ENCODE measurements at regions not wholly inside any gene's neighbourhood (a gene's known extent, or its start where the extent isn't known, plus 50 kb on each side); places are given as distances from the start of the nearest gene placed in this dataset.
"Not testable (repeated sequence)": the region's sequence is repeated elsewhere in the genome, so short reads cannot be mapped to it uniquely, and the experiment has no call there.

GRCh38 chr9:61330342-61331092, 140.7 kb downstream of the SPATA31A7 start:
- H3K4me1 ChIP-seq; H3K9me3 ChIP-seq; H3K27me3 ChIP-seq; H3K36me3 ChIP-seq; intact Hi-C loops (cut with DNase I): not testable (repeated sequence)
- Histone ChIP-seq H3K27ac (peak overlapping the region in 3 of 4 donors; percentile 27 to 65 (median 60)), H3K4me3 (peak overlapping the region; percentile 19 to 46 (median 39))
- peak; percentile 25 for DNase-seq
- WGBS, 2 donors, result 0 to 1% methylated on average over 46 to 47 of the region's 75 CpGs

- DNase-seq, H3K4me1 ChIP-seq: not testable (repeated sequence)
Observed at GRCh38 chr9:61356936-61357335, 167.1 kb downstream of the SPATA31A7 start.

GRCh38 chr9:61374390-61374789, 184.6 kb downstream of the SPATA31A7 start:
- H3K36me3 ChIP-seq; H3K9me3 ChIP-seq; H3K27me3 ChIP-seq; DNase-seq; H3K4me1 ChIP-seq; H3K27ac ChIP-seq; intact Hi-C loops (cut with DNase I); H3K4me3 ChIP-seq: not testable (repeated sequence)
- no CpG with 5 or more reads among the region's 1 CpG for WGBS, 2 donors

More at GRCh38 chr9:61356936-61357335, 167.1 kb downstream of the SPATA31A7 start:
- H3K36me3 ChIP-seq; H3K9me3 ChIP-seq; H3K27ac ChIP-seq; H3K4me3 ChIP-seq; intact Hi-C loops (cut with DNase I); H3K27me3 ChIP-seq: not testable (repeated sequence)
- WGBS, 2 donors, result 75 to 90% methylated on average over 1 of the region's 6 CpGs

- H3K4me3 ChIP-seq; H3K27me3 ChIP-seq; H3K27ac ChIP-seq; H3K36me3 ChIP-seq; DNase-seq; intact Hi-C loops (cut with DNase I); H3K4me1 ChIP-seq; H3K9me3 ChIP-seq: not testable (repeated sequence)
- no CpG with 5 or more reads among the region's 4 CpGs for WGBS, 2 donors
Observed at GRCh38 chr9:61376159-61376558, 186.3 kb downstream of the SPATA31A7 start.

GRCh38 chr9:61386035-61386815, 196.4 kb downstream of the SPATA31A7 start:
- H3K27me3 ChIP-seq; H3K27ac ChIP-seq; H3K4me1 ChIP-seq; H3K36me3 ChIP-seq; intact Hi-C loops (cut with DNase I); DNase-seq; H3K9me3 ChIP-seq; H3K4me3 ChIP-seq: not testable (repeated sequence)
- WGBS, 2 donors, result 45% methylated on average over 1 to 2 of the region's 11 CpGs

GRCh38 chr9:61386816-61387102, 196.9 kb downstream of the SPATA31A7 start:
- H3K4me3 ChIP-seq; H3K4me1 ChIP-seq; intact Hi-C loops (cut with DNase I); H3K36me3 ChIP-seq; H3K27ac ChIP-seq; DNase-seq; H3K9me3 ChIP-seq; H3K27me3 ChIP-seq: not testable (repeated sequence)

- H3K4me3 ChIP-seq; H3K4me1 ChIP-seq; H3K36me3 ChIP-seq; H3K27ac ChIP-seq; DNase-seq; H3K9me3 ChIP-seq; intact Hi-C loops (cut with DNase I); H3K27me3 ChIP-seq: not testable (repeated sequence)
- no CpG with 5 or more reads among the region's 1 CpG for WGBS, 2 donors
Observed at GRCh38 chr9:61402692-61403091, 212.9 kb downstream of the SPATA31A7 start.

GRCh38 chr9:61411933-61412605, 222.2 kb downstream of the SPATA31A7 start:
- H3K27me3 ChIP-seq; H3K9me3 ChIP-seq; H3K36me3 ChIP-seq; H3K4me1 ChIP-seq; H3K27ac ChIP-seq; intact Hi-C loops (cut with DNase I); DNase-seq; H3K4me3 ChIP-seq: not testable (repeated sequence)
- WGBS, 2 donors, result 19 to 56% methylated on average over 8 of the region's 12 CpGs

GRCh38 chr9:61412738-61413137, 222.9 kb downstream of the SPATA31A7 start:
- DNase-seq; intact Hi-C loops (cut with DNase I); H3K4me3 ChIP-seq; H3K4me1 ChIP-seq; H3K27ac ChIP-seq; H3K27me3 ChIP-seq; H3K36me3 ChIP-seq; H3K9me3 ChIP-seq: not testable (repeated sequence)
- 82 to 90% methylated on average over 1 to 2 of the region's 5 CpGs for WGBS, 2 donors

- H3K4me1 ChIP-seq; DNase-seq; H3K27ac ChIP-seq; H3K27me3 ChIP-seq; intact Hi-C loops (cut with DNase I); H3K4me3 ChIP-seq; H3K9me3 ChIP-seq; H3K36me3 ChIP-seq: not testable (repeated sequence)
Observed at GRCh38 chr9:61418174-61418573, 228.3 kb downstream of the SPATA31A7 start.

- H3K27me3 ChIP-seq; H3K4me1 ChIP-seq; H3K27ac ChIP-seq; DNase-seq; intact Hi-C loops (cut with DNase I); H3K4me3 ChIP-seq; H3K9me3 ChIP-seq; H3K36me3 ChIP-seq: not testable (repeated sequence)
- WGBS, 2 donors, result no CpG with 5 or more reads among the region's 7 CpGs
Observed at GRCh38 chr9:61420267-61420958, 230.6 kb downstream of the SPATA31A7 start.

GRCh38 chr9:61447189-61447588, 257.4 kb downstream of the SPATA31A7 start:
- intact Hi-C loops (cut with DNase I); H3K4me3 ChIP-seq; DNase-seq; H3K27me3 ChIP-seq; H3K27ac ChIP-seq; H3K4me1 ChIP-seq; H3K9me3 ChIP-seq; H3K36me3 ChIP-seq: not testable (repeated sequence)
- WGBS, 2 donors, result no CpG with 5 or more reads among the region's 10 CpGs
